ENCODE measurements at regions not wholly inside any gene's neighbourhood (a gene's known extent, or its start where the extent isn't known, plus 50 kb on each side); places are given as distances from the start of the nearest gene placed in this dataset.

GRCh38 chr5:152337484-152337883 is 67.6 kb downstream of the NMUR2 start:
- H3K36me3 ChIP-seq (ENCODE audit: control insufficient read depth, insufficient read depth, low read length), result no peaks in the 10 kb centered on the region
- H3K9me3 ChIP-seq (ENCODE audit: control insufficient read depth, insufficient read depth, low read depth, low read length), result no peaks in the 10 kb centered on the region
- no peaks in the 10 kb centered on the region for H3K4me1 ChIP-seq (ENCODE audit: control insufficient read depth, insufficient read depth, low read length)
- no peaks in the 10 kb centered on the region for H3K27me3 ChIP-seq (ENCODE audit: control insufficient read depth, insufficient read depth, low read length)
- H3K4me3 ChIP-seq (ENCODE audit: low read depth, low read length), result no peak overlapping the region
- no peak overlapping the region for H3K27ac ChIP-seq (ENCODE audit: low read depth, low read length)
- no peak overlapping the region for H3K9ac ChIP-seq (ENCODE audit: low read length)

- Histone ChIP-seq H3K9ac (ENCODE audit: low read length) (no peak overlapping the region), H3K27ac (ENCODE audit: low read depth, low read length) (no peak overlapping the region), H3K9me3 (ENCODE audit: control insufficient read depth, insufficient read depth, low read depth, low read length) (no peaks in the 10 kb centered on the region), H3K36me3 (ENCODE audit: control insufficient read depth, insufficient read depth, low read length) (no peaks in the 10 kb centered on the region), H3K4me1 (ENCODE audit: control insufficient read depth, insufficient read depth, low read length) (no peaks in the 10 kb centered on the region), H3K4me3 (ENCODE audit: low read depth, low read length) (no peak overlapping the region), H3K27me3 (ENCODE audit: control insufficient read depth, insufficient read depth, low read length) (no peaks in the 10 kb centered on the region)
Measured at GRCh38 chr5:152335461-152335860, 69.6 kb downstream of the NMUR2 start.

GRCh38 chr5:152332716-152333460 is 72.2 kb downstream of the NMUR2 start:
- Histone ChIP-seq H3K27me3 (ENCODE audit: control insufficient read depth, insufficient read depth, low read length) (no peaks in the 10 kb centered on the region), H3K9ac (ENCODE audit: low read length) (no peak overlapping the region), H3K36me3 (ENCODE audit: control insufficient read depth, insufficient read depth, low read length) (no peaks in the 10 kb centered on the region), H3K9me3 (ENCODE audit: control insufficient read depth, insufficient read depth, low read depth, low read length) (no peaks in the 10 kb centered on the region), H3K27ac (ENCODE audit: low read depth, low read length) (no peak overlapping the region), H3K4me1 (ENCODE audit: control insufficient read depth, insufficient read depth, low read length) (no peaks in the 10 kb centered on the region), H3K4me3 (ENCODE audit: low read depth, low read length) (no peak overlapping the region)

- H3K4me3 ChIP-seq (ENCODE audit: low read depth, low read length), result no peak overlapping the region
- H3K27ac ChIP-seq (ENCODE audit: low read depth, low read length), result no peak overlapping the region
- no peaks in the 10 kb centered on the region for H3K36me3 ChIP-seq (ENCODE audit: control insufficient read depth, insufficient read depth, low read length)
- no peaks in the 10 kb centered on the region for H3K4me1 ChIP-seq (ENCODE audit: control insufficient read depth, insufficient read depth, low read length)
- H3K9ac ChIP-seq (ENCODE audit: low read length), result no peak overlapping the region
- no peaks in the 10 kb centered on the region for H3K27me3 ChIP-seq (ENCODE audit: control insufficient read depth, insufficient read depth, low read length)
- no peaks in the 10 kb centered on the region for H3K9me3 ChIP-seq (ENCODE audit: control insufficient read depth, insufficient read depth, low read depth, low read length)
Measured at GRCh38 chr5:152331718-152332117, 73.4 kb downstream of the NMUR2 start.

GRCh38 chr5:152331006-152331405 is 74.1 kb downstream of the NMUR2 start:
- no peak overlapping the region for H3K27ac ChIP-seq (ENCODE audit: low read depth, low read length)
- H3K4me1 ChIP-seq (ENCODE audit: control insufficient read depth, insufficient read depth, low read length), result no peaks in the 10 kb centered on the region
- H3K9ac ChIP-seq (ENCODE audit: low read length), result no peak overlapping the region
- H3K36me3 ChIP-seq (ENCODE audit: control insufficient read depth, insufficient read depth, low read length), result no peaks in the 10 kb centered on the region
- H3K4me3 ChIP-seq (ENCODE audit: low read depth, low read length), result no peak overlapping the region
- no peaks in the 10 kb centered on the region for H3K9me3 ChIP-seq (ENCODE audit: control insufficient read depth, insufficient read depth, low read depth, low read length)
- no peaks in the 10 kb centered on the region for H3K27me3 ChIP-seq (ENCODE audit: control insufficient read depth, insufficient read depth, low read length)

- Histone ChIP-seq H3K36me3 (ENCODE audit: control insufficient read depth, insufficient read depth, low read length) (no peaks in the 10 kb centered on the region), H3K4me1 (ENCODE audit: control insufficient read depth, insufficient read depth, low read length) (no peaks in the 10 kb centered on the region), H3K9ac (ENCODE audit: low read length) (no peak overlapping the region), H3K9me3 (ENCODE audit: control insufficient read depth, insufficient read depth, low read depth, low read length) (no peaks in the 10 kb centered on the region), H3K27me3 (ENCODE audit: control insufficient read depth, insufficient read depth, low read length) (no peaks in the 10 kb centered on the region), H3K27ac (ENCODE audit: low read depth, low read length) (no peak overlapping the region), H3K4me3 (ENCODE audit: low read depth, low read length) (no peak overlapping the region)
Measured at GRCh38 chr5:152329761-152330283, 75.3 kb downstream of the NMUR2 start.

- Histone ChIP-seq H3K4me3 (ENCODE audit: low read depth, low read length) (no peak overlapping the region), H3K27ac (ENCODE audit: low read depth, low read length) (no peak overlapping the region), H3K9ac (ENCODE audit: low read length) (no peak overlapping the region), H3K27me3 (ENCODE audit: control insufficient read depth, insufficient read depth, low read length) (no peaks in the 10 kb centered on the region), H3K9me3 (ENCODE audit: control insufficient read depth, insufficient read depth, low read depth, low read length) (no peaks in the 10 kb centered on the region), H3K36me3 (ENCODE audit: control insufficient read depth, insufficient read depth, low read length) (no peaks in the 10 kb centered on the region), H3K4me1 (ENCODE audit: control insufficient read depth, insufficient read depth, low read length) (no peaks in the 10 kb centered on the region)
Measured at GRCh38 chr5:152329207-152329606, 75.9 kb downstream of the NMUR2 start.

- Histone ChIP-seq H3K9ac (ENCODE audit: low read length) (no peak overlapping the region), H3K36me3 (ENCODE audit: control insufficient read depth, insufficient read depth, low read length) (no peaks in the 10 kb centered on the region)
Measured at GRCh38 chr5:152315942-152316341, 89.1 kb downstream of the NMUR2 start.

GRCh38 chr5:152314196-152314829 is 90.8 kb downstream of the NMUR2 start:
- Histone ChIP-seq H3K27ac (ENCODE audit: low read depth, low read length) (no peak overlapping the region), H3K4me1 (ENCODE audit: control insufficient read depth, insufficient read depth, low read length) (no peaks in the 10 kb centered on the region), H3K9ac (ENCODE audit: low read length) (no peak overlapping the region), H3K27me3 (ENCODE audit: control insufficient read depth, insufficient read depth, low read length) (no peaks in the 10 kb centered on the region), H3K36me3 (ENCODE audit: control insufficient read depth, insufficient read depth, low read length) (no peaks in the 10 kb centered on the region), H3K4me3 (ENCODE audit: low read depth, low read length) (no peak overlapping the region), H3K9me3 (ENCODE audit: control insufficient read depth, insufficient read depth, low read depth, low read length) (no peaks in the 10 kb centered on the region)

More at GRCh38 chr5:152315942-152316341, 89.1 kb downstream of the NMUR2 start:
- H3K27me3 ChIP-seq (ENCODE audit: control insufficient read depth, insufficient read depth, low read length), result no peaks in the 10 kb centered on the region
- H3K4me1 ChIP-seq (ENCODE audit: control insufficient read depth, insufficient read depth, low read length), result no peaks in the 10 kb centered on the region
- no peak overlapping the region for H3K4me3 ChIP-seq (ENCODE audit: low read depth, low read length)
- H3K27ac ChIP-seq (ENCODE audit: low read depth, low read length), result no peak overlapping the region
- H3K9me3 ChIP-seq (ENCODE audit: control insufficient read depth, insufficient read depth, low read depth, low read length), result no peaks in the 10 kb centered on the region

GRCh38 chr5:152309926-152310450 is 95.1 kb downstream of the NMUR2 start:
- H3K9me3 ChIP-seq (ENCODE audit: control insufficient read depth, insufficient read depth, low read depth, low read length), result no peaks in the 10 kb centered on the region
- H3K27me3 ChIP-seq (ENCODE audit: control insufficient read depth, insufficient read depth, low read length), result no peaks in the 10 kb centered on the region
- no peaks in the 10 kb centered on the region for H3K36me3 ChIP-seq (ENCODE audit: control insufficient read depth, insufficient read depth, low read length)
- H3K4me1 ChIP-seq (ENCODE audit: control insufficient read depth, insufficient read depth, low read length), result no peaks in the 10 kb centered on the region
- no peak overlapping the region for H3K9ac ChIP-seq (ENCODE audit: low read length)
- H3K4me3 ChIP-seq (ENCODE audit: low read depth, low read length), result no peak overlapping the region
- no peak overlapping the region for H3K27ac ChIP-seq (ENCODE audit: low read depth, low read length)

- no peaks in the 10 kb centered on the region for H3K27me3 ChIP-seq (ENCODE audit: control insufficient read depth, insufficient read depth, low read length)
- no peaks in the 10 kb centered on the region for H3K36me3 ChIP-seq (ENCODE audit: control insufficient read depth, insufficient read depth, low read length)
- no peak overlapping the region for H3K9ac ChIP-seq (ENCODE audit: low read length)
Measured at GRCh38 chr5:152306386-152306785, 98.7 kb downstream of the NMUR2 start.

More at GRCh38 chr5:152306386-152306785, 98.7 kb downstream of the NMUR2 start:
- no peaks in the 10 kb centered on the region for H3K9me3 ChIP-seq (ENCODE audit: control insufficient read depth, insufficient read depth, low read depth, low read length)
- no peak overlapping the region for H3K27ac ChIP-seq (ENCODE audit: low read depth, low read length)
- no peak overlapping the region for H3K4me3 ChIP-seq (ENCODE audit: low read depth, low read length)
- no peaks in the 10 kb centered on the region for H3K4me1 ChIP-seq (ENCODE audit: control insufficient read depth, insufficient read depth, low read length)
